ENCODE measurements at regions not wholly inside any gene's neighbourhood (a gene's known extent, or its start where the extent isn't known, plus 50 kb on each side); places are given as distances from the start of the nearest gene placed in this dataset.

DNA sequence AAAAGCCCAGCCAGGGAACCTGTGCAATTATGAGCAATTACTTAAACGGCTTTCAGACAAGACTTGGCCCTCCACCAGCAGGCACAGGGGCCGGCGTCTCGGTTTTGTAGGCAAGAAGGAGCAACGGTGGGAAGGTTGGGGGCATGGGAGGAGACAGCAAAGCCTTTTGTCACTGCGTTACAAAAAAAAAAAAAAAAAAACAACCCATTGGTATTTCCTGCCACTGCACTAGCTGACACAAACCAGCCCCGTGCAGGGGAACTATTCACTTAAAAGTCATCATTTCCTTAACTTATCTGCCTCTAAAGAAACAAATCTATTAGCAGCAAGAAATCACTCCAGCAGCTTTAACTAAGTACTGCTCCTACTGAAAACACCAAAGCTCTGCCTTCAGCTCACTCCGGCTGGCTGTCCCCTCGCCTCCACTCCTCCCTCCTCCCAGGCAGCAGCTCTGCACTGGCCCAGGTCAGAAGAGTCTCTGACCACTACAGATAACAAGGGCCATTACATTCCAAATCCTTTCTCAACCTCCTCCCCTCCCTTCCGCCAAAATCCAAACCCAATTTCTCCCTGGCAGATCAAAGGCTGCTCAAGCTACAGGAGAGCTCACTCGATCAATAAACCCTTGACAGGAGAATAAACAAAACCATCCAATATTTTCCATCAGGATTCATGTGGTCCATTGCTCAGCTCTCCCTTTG, 105.2 kb upstream of the CDKN3 start:
- H3K9me3 Mint-ChIP-seq = peaks cover 3% of the 10 kb centered on the region
- no peaks in the 10 kb centered on the region for H3K36me3 Mint-ChIP-seq
- H3K27me3 Mint-ChIP-seq = peaks cover 12% of the 10 kb centered on the region
- no peak overlapping the region for H3K27ac Mint-ChIP-seq
- H3K4me1 Mint-ChIP-seq = no peaks in the 10 kb centered on the region
- DNase-seq = no peak
- H3K4me3 Mint-ChIP-seq = no peak overlapping the region

DNA sequence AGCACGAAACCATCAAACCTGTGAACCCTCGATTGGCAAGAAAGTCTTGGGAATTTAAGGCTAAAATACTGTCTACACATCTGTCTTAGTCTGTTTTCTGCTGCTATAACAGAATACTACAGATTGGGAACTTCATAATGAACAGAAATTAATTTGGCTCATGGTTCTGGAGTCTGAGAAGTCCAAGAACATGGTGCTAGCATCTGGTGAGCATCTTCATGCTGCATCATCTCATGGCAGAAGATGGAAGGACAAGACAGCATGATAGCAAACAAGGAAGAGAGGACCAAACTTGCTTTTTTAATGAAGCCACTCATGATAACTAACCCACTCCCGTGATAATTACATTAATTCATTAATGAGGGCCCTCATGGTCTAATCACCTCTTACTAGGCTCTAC, 102.0 kb upstream of the CDKN3 start:
- Mint-ChIP-seq H3K27me3 (peaks cover 26% of the 10 kb centered on the region), H3K4me3 (no peak overlapping the region), H3K36me3 (no peaks in the 10 kb centered on the region), H3K4me1 (no peaks in the 10 kb centered on the region), H3K27ac (no peak overlapping the region), H3K9me3 (peaks cover 3% of the 10 kb centered on the region)
- no peak for DNase-seq

DNA sequence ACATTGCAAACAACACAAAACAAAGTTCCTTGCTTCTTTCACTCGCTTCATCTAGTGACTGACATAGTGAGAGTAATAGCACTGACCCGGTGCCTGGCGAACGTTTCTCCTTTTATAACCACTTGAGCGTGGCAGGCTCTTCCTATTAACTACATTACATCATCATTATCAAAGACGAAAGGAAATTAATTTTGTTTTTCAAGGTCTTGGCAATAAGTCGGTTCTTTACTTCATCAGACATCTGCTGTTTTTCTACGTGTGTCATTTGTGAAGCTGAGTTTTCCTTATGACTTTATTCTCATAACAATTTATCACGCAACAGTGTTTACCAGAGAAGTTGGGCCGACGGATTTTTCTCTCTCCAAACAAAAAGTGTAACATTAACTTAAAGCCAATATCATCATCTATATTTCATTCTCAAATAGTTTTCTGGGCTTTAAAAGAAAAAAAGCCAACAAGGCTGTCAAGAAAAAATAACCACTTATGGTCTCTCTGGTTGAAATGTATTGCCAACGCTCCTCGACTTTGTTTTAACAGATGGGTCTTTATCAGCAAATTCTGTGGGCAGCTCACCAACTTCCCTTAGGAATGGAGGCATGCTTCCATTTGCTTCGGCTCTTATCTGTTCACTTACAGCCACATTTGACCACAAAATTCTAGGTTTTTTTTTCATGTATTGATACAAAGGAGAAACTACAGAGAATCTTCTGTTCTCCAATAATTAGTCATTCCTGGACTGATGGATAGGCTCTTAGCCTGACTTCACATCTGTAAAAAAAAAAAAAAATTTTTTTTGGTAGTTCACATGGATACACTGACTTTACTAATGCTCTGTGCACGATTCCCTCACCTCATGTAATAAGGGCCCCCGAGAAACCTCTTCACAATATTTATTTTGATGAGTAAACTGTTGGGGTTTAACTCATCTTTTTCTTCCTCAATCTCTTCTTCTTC, 97.1 kb upstream of the CDKN3 start:
- peaks cover 23% of the 10 kb centered on the region for H3K27me3 Mint-ChIP-seq
- H3K9me3 Mint-ChIP-seq = peaks cover 3% of the 10 kb centered on the region

DNA sequence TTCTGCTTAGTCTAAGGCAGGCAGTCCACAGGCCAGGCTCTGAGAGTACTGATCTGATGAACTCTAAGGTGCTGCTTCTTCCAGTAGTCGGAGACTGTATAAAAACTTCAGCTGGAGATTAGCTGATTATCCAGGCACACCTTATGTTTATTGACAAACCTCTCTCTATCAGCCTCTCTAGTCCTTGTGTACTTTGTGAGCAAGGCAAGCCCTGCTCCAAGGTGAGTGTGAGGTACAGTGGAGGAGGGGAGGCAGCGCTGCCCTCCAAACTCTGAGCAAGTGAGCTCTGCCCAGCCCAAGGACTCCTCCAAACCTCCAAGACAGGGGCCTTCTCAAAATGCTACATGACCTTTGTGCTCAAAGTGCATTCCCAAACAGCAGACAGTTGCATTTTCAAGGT, 95.9 kb upstream of the CDKN3 start:
- Mint-ChIP-seq H3K27ac (no peak overlapping the region), H3K9me3 (no peaks in the 10 kb centered on the region), H3K4me3 (no peak overlapping the region), H3K27me3 (peaks cover 24% of the 10 kb centered on the region), H3K36me3 (no peaks in the 10 kb centered on the region), H3K4me1 (no peaks in the 10 kb centered on the region)
- no peak for DNase-seq

More for the DNA sequence above, 97.1 kb upstream of the CDKN3 start:
- H3K27ac Mint-ChIP-seq = no peak overlapping the region
- no peak overlapping the region for H3K4me3 Mint-ChIP-seq
- H3K36me3 Mint-ChIP-seq = no peaks in the 10 kb centered on the region
- H3K4me1 Mint-ChIP-seq = no peaks in the 10 kb centered on the region
- no peak for DNase-seq

DNA sequence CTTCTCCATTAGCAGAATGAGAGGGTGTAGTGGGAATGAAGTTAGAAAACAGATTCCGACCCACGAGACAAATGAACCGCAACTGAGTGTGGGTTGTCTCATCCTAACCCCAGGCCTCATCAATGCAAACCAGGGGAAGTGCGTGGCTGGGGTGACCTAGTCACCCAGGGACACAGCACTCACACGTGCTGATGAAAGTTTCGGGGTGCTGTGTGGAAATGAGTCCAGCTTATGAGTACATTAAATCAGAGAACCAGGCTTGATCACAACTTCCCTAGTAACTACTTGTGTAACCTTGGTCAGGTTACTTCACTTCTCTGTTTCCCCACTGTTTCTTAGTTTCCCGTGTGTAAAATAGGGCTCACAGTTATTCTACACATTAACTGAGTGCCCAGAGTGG, 95.4 kb upstream of the CDKN3 start:
- no peak for DNase-seq
- H3K27me3 Mint-ChIP-seq = peaks cover 22% of the 10 kb centered on the region

DNA sequence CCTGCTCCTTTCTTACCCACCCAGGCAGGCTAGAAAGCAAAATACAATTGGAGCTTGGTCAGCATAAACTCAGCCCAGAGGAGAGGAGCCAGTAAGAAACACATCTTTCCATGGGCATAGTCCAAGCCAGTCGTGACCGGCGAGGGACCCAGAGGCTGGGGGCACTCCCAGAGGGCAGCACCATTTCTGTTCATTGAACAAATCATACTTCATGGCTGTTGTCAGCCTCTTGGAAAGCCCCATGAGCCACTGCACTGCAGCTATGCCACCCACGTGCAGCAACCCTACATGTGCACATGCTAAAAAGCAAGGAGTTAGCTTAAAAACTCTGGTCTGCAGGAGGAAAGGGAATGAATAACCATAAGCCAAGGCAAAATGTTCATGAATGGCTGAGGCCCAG, 90.0 kb upstream of the CDKN3 start:
- peaks cover 3% of the 10 kb centered on the region for H3K4me1 Mint-ChIP-seq

More for the DNA sequence above, 95.4 kb upstream of the CDKN3 start:
- Mint-ChIP-seq H3K4me1 (no peaks in the 10 kb centered on the region), H3K27ac (no peak overlapping the region), H3K36me3 (no peaks in the 10 kb centered on the region), H3K9me3 (no peaks in the 10 kb centered on the region), H3K4me3 (no peak overlapping the region)

DNA sequence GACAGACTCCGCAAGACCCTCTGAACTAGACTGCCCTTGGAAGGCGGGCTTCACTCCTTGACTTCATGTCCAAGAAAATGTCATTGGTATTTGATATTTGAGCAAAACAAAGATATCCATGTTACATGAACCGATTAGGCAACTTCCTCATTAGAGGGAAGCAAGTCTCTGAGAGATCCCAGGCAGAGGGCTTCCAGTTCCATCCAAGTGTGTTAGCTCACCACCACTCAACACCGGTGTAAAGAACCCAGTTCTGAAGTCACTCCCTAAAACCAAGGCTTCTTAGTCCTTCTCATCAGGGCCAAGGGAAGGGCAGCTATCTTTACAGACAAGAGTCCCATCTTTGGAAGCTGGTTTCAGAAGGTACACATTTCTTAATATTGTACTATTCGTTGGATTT, 87.2 kb upstream of the CDKN3 start:
- H3K4me1 Mint-ChIP-seq = peaks cover 3% of the 10 kb centered on the region
- no peak overlapping the region for H3K4me3 Mint-ChIP-seq
- H3K36me3 Mint-ChIP-seq = no peaks in the 10 kb centered on the region
- no peak for DNase-seq
- no peaks in the 10 kb centered on the region for H3K9me3 Mint-ChIP-seq
- H3K27me3 Mint-ChIP-seq = peaks cover 7% of the 10 kb centered on the region
- H3K27ac Mint-ChIP-seq = no peak overlapping the region

More for the DNA sequence above, 90.0 kb upstream of the CDKN3 start:
- H3K9me3 Mint-ChIP-seq = no peaks in the 10 kb centered on the region
- H3K27ac Mint-ChIP-seq = no peak overlapping the region
- H3K4me3 Mint-ChIP-seq = no peak overlapping the region
- peaks cover 7% of the 10 kb centered on the region for H3K27me3 Mint-ChIP-seq
- no peak for DNase-seq
- H3K36me3 Mint-ChIP-seq = no peaks in the 10 kb centered on the region

DNA sequence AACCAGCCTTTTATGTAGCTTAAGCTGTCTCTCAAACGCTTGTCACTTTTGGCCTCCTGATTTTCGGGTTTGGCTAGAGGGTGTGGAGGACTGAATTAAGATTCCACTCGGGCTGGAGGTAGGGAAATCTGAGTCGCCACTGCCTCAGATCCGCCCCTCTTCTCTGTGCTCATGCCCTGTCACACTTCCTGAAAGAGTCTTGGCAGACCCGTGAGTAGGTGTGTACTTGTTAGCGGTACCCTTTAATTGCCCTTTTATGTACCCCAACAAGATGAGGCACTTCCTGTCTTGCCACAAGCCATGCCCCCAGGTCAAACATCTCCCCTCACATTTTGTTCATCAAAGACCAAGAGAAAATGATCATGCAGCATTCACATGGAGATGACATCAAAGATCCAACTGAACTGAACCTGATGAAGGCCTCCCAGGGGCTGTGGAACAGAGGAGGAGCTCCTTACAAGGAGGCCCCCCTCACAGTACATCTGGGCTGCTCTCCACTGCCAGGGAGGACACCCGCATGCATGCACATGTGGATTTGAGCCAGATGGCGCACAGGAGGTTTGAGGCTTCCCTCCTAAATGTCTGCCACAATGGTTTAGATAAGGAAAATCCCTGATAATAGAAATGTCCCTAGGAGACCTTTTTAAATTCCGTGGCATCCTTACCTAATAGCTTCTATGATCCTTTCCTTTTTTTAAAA, 86.5 kb upstream of the CDKN3 start:
- Mint-ChIP-seq H3K4me3 (no peak overlapping the region), H3K36me3 (no peaks in the 10 kb centered on the region), H3K9me3 (no peaks in the 10 kb centered on the region), H3K27me3 (peaks cover 7% of the 10 kb centered on the region), H3K4me1 (peaks cover 3% of the 10 kb centered on the region), H3K27ac (no peak overlapping the region)
- DNase-seq = no peak

DNA sequence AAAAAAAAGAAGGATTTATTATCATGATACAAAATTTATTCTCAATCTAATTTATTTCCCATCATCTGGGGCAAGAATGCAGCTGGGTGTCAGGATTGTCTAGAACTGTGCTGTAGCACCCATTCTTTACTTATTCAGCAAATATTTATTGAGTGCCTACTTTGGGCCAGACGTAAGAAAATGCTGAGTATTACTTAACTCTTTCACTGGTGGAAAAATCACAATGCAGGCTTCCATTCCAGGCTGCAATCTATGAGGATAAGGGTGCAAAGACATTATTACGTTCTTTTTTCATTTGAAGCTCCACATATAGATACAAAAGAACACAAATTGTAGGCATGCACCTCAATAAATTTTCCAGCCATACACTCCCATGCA, 86.0 kb upstream of the CDKN3 start:
- H3K4me3 Mint-ChIP-seq = no peak overlapping the region
- no peak for DNase-seq
- peaks cover 3% of the 10 kb centered on the region for H3K4me1 Mint-ChIP-seq
- no peak overlapping the region for H3K27ac Mint-ChIP-seq
- H3K36me3 Mint-ChIP-seq = no peaks in the 10 kb centered on the region
- peaks cover 9% of the 10 kb centered on the region for H3K27me3 Mint-ChIP-seq
- no peaks in the 10 kb centered on the region for H3K9me3 Mint-ChIP-seq

DNA sequence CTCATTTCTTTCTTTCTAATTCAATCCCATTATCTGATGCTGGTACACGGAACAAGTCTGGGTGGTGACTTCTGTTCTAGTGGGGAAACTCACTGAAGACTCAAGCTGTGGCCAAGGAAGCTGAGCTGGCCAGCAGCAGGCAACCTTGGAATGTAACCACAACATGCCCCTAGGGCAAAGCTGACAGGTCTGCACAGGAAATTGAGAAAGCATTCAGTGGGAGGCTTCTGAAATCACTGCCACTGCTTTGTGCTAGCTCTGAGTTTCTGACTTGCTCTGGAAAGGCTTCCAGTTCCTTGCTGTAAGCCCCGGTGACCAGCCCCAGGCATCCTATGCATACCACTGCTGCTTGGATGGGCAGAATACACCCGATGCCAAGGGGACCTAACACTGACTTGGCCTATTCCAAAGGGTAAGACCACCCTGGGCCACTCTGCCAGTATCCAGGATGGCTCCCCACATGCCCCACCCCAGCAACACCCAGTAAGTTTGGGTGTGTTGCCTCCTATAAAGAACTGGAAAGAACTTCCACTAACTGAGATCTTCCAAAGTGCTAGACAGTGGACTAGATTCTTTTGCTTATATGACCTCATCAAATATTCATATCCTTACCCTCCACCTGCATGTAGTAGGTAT, 84.5 kb upstream of the CDKN3 start:
- H3K36me3 Mint-ChIP-seq = no peaks in the 10 kb centered on the region
- H3K4me3 Mint-ChIP-seq = no peak overlapping the region
- no peak overlapping the region for H3K27ac Mint-ChIP-seq

DNA sequence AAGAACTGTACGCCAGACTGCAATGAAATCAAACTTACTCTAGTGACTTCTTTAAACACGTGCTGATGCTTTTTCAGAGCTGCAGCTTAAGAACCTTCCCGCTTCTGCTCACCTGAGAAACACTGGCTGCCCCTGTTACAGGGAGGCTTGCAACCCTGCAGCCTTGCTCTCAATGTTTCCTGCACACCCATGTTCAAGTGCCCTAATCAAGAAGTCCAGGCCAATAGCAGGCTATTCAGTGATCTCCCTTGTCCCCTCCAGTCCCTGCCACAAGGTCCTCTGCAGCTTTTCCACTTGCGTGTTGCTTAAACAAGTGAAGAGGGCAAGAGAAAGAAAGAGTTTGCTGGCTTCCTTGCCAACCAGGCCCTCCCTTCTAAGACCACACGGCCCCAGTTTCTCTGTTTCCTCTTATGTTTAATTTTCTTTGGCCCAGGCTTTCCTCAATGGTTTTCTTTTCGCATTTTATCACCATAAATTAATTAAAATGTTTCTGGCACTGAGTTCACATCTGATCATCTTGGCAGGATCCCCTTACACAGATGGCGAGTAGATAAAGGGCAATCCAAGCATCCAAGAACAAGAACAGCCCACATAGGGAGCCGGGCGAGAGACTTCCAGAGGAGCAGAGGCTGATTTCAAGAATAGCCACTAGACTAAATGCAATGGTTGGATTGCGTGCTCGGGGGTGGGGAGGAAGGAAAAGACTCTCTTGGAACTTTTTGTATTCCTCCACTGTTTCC, 82.3 kb upstream of the CDKN3 start:
- H3K27me3 Mint-ChIP-seq = peaks cover 6% of the 10 kb centered on the region
- no peak overlapping the region for H3K27ac Mint-ChIP-seq
- H3K4me3 Mint-ChIP-seq = no peak overlapping the region
- no peak for DNase-seq
- no peaks in the 10 kb centered on the region for H3K9me3 Mint-ChIP-seq
- H3K4me1 Mint-ChIP-seq = peaks cover 3% of the 10 kb centered on the region
- no peaks in the 10 kb centered on the region for H3K36me3 Mint-ChIP-seq

More for the DNA sequence above, 84.5 kb upstream of the CDKN3 start:
- no peak for DNase-seq
- Mint-ChIP-seq H3K9me3 (no peaks in the 10 kb centered on the region), H3K27me3 (peaks cover 9% of the 10 kb centered on the region), H3K4me1 (peaks cover 3% of the 10 kb centered on the region)

DNA sequence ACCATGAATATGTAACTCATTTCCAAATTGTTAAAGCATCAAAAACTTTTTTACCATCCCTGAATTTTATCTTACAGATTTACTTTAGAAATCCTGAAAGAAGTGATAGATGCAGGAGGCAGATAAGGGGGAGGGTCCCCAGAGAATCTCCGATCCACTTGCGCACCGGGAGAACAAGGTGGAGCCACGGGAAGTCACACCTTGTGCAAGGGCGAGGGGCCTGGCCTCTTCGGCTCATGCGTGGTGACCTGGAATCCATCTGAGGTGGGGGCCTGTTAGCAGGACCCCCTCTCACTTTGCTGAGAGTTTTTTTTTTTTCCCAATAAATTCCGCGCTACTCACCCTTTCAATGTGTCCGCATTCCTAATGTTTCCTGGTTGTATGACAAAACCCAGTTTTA, 80.2 kb upstream of the CDKN3 start:
- H3K27ac Mint-ChIP-seq = no peak overlapping the region
- H3K27me3 Mint-ChIP-seq = peaks cover 5% of the 10 kb centered on the region
- no peak for DNase-seq
- no peaks in the 10 kb centered on the region for H3K4me1 Mint-ChIP-seq
- no peaks in the 10 kb centered on the region for H3K9me3 Mint-ChIP-seq
- H3K4me3 Mint-ChIP-seq = no peak overlapping the region
- no peaks in the 10 kb centered on the region for H3K36me3 Mint-ChIP-seq

DNA sequence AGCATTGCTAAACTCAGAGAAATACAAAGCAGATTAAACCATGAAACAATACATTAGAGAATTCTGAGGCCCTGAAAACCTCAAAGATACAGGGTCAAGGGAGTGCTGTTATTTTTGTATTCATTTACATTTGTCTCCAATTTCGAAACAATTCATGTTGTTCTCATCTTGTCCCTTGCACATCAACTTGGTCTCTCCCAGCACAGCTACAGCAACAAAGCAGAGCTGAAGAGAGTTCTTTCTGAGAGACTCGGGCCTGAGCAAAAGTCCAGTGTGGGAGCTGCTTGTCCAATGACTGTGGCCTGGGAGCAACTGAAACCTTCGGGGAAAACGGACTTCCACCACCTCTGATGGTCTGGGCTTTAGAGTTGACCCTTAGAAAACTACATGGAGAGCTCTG, 79.4 kb upstream of the CDKN3 start:
- DNase-seq = no peak
- Mint-ChIP-seq H3K27ac (no peak overlapping the region), H3K9me3 (no peaks in the 10 kb centered on the region), H3K4me1 (no peaks in the 10 kb centered on the region), H3K27me3 (peaks cover 5% of the 10 kb centered on the region), H3K4me3 (no peak overlapping the region), H3K36me3 (no peaks in the 10 kb centered on the region)

DNA sequence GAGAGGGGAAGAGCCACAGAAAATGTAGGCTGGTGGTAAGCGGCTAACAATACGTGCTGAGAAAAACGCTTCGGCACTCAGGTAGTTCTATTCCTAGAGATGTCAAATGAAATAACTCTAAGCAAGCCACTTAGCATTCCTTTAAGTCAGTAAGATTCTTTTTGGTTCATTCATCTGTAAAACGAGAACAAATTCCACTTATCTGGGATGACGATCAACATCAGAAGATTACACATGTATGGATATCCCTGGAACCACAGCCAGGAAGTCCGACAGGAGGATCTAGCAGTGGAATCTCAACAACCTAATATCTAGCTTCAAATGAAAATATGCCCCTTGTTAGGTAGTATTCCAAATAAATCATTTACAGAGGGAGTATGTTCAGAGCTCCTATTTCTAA, 74.6 kb upstream of the CDKN3 start:
- Mint-ChIP-seq H3K4me1 (no peaks in the 10 kb centered on the region), H3K36me3 (no peaks in the 10 kb centered on the region), H3K4me3 (no peak overlapping the region), H3K9me3 (no peaks in the 10 kb centered on the region), H3K27ac (no peak overlapping the region), H3K27me3 (no peaks in the 10 kb centered on the region)
- DNase-seq = no peak

All from activated naive CD8-positive, alpha-beta T cell treated with anti-CD3 and anti-CD28 coated beads for 36 hours (primary cell).